ENCODE measurements at regions not wholly inside any gene's neighbourhood (a gene's known extent, or its start where the extent isn't known, plus 50 kb on each side); places are given as distances from the start of the nearest gene placed in this dataset.
"Not testable (repeated sequence)": the region's sequence is repeated elsewhere in the genome, so short reads cannot be mapped to it uniquely, and the experiment has no call there.

GRCh38 chr2:208807756-208808155 lies 401.2 kb downstream of the PTH2R start:
- Histone ChIP-seq H3K27me3 (replicated peaks; ENCODE audit: control insufficient read depth, insufficient read depth, low read length) (no peaks in the 10 kb centered on the region), H3K4me3 (replicated peaks; ENCODE audit: low read depth, low read length) (no peak overlapping the region), H3K36me3 (ENCODE audit: control insufficient read depth, insufficient read depth, low read length) (no peaks in the 10 kb centered on the region)
- DNase-seq (ENCODE audit: extremely low read depth, insufficient read length) = no peak
- no peak for TF ChIP-seq CTCF (IDR thresholded peaks at IDR 0.05; ENCODE audit: insufficient read depth, low read length, poor library complexity, severe bottlenecking)

- not testable (repeated sequence) for H3K4me3 ChIP-seq (replicated peaks; ENCODE audit: low read depth, low read length); H3K36me3 ChIP-seq (ENCODE audit: control insufficient read depth, insufficient read depth, low read length); DNase-seq (ENCODE audit: extremely low read depth, insufficient read length); H3K27me3 ChIP-seq (replicated peaks; ENCODE audit: control insufficient read depth, insufficient read depth, low read length)
Measured at GRCh38 chr2:208811885-208812284, 405.3 kb downstream of the PTH2R start.

GRCh38 chr2:208819190-208819589 lies 412.6 kb downstream of the PTH2R start:
- no peaks in the 10 kb centered on the region for H3K27me3 ChIP-seq (replicated peaks; ENCODE audit: control insufficient read depth, insufficient read depth, low read length)
- no peaks in the 10 kb centered on the region for H3K36me3 ChIP-seq (ENCODE audit: control insufficient read depth, insufficient read depth, low read length)

GRCh38 chr2:208820014-208820688 lies 413.6 kb downstream of the PTH2R start:
- Histone ChIP-seq H3K27me3 (replicated peaks; ENCODE audit: control insufficient read depth, insufficient read depth, low read length) (no peaks in the 10 kb centered on the region), H3K36me3 (ENCODE audit: control insufficient read depth, insufficient read depth, low read length) (no peaks in the 10 kb centered on the region), H3K4me3 (replicated peaks; ENCODE audit: low read depth, low read length) (no peak overlapping the region)
- no peak for TF ChIP-seq CTCF (IDR thresholded peaks at IDR 0.05; ENCODE audit: insufficient read depth, low read length, poor library complexity, severe bottlenecking)
- DNase-seq (ENCODE audit: extremely low read depth, insufficient read length) = no peak

More at GRCh38 chr2:208819190-208819589, 412.6 kb downstream of the PTH2R start:
- DNase-seq (ENCODE audit: extremely low read depth, insufficient read length) = no peak
- no peak overlapping the region for H3K4me3 ChIP-seq (replicated peaks; ENCODE audit: low read depth, low read length)
- no peak for TF ChIP-seq CTCF (IDR thresholded peaks at IDR 0.05; ENCODE audit: insufficient read depth, low read length, poor library complexity, severe bottlenecking)

GRCh38 chr2:208827109-208827508 lies 420.5 kb downstream of the PTH2R start:
- TF ChIP-seq CTCF (IDR thresholded peaks at IDR 0.05; ENCODE audit: insufficient read depth, low read length, poor library complexity, severe bottlenecking) = no peak
- no peaks in the 10 kb centered on the region for H3K36me3 ChIP-seq (ENCODE audit: control insufficient read depth, insufficient read depth, low read length)
- no peak for DNase-seq (ENCODE audit: extremely low read depth, insufficient read length)

GRCh38 chr2:208827549-208828221 lies 421.1 kb downstream of the PTH2R start:
- Histone ChIP-seq H3K36me3 (ENCODE audit: control insufficient read depth, insufficient read depth, low read length) (no peaks in the 10 kb centered on the region), H3K4me3 (replicated peaks; ENCODE audit: low read depth, low read length) (no peak overlapping the region), H3K27me3 (replicated peaks; ENCODE audit: control insufficient read depth, insufficient read depth, low read length) (no peaks in the 10 kb centered on the region)
- TF ChIP-seq CTCF (IDR thresholded peaks at IDR 0.05; ENCODE audit: insufficient read depth, low read length, poor library complexity, severe bottlenecking) = no peak
- DNase-seq (ENCODE audit: extremely low read depth, insufficient read length) = no peak

More at GRCh38 chr2:208827109-208827508, 420.5 kb downstream of the PTH2R start:
- H3K27me3 ChIP-seq (replicated peaks; ENCODE audit: control insufficient read depth, insufficient read depth, low read length) = no peaks in the 10 kb centered on the region
- no peak overlapping the region for H3K4me3 ChIP-seq (replicated peaks; ENCODE audit: low read depth, low read length)
